CD4-positive, alpha-beta memory T cell (primary cell): ENCODE measurements at regions not wholly inside any gene's neighbourhood (a gene's known extent, or its start where the extent isn't known, plus 50 kb on each side); places are given as distances from the start of the nearest gene placed in this dataset.

ENCODE experiments used
- CTCF ChIA-PET: fragments of 350-600 bp; sonication (Branson Sonifier 250); formaldehyde crosslinking; loops from one replicate; lab custom pipeline; 2021; ENCODE audit warnings: inconsistent platforms; ENCODE audit not compliant: partially characterized antibody; lab: Charles Lee
- POLR2A ChIA-PET: fragments of 350-600 bp; sonication (Branson Sonifier 250); formaldehyde crosslinking; loops from one replicate; lab custom pipeline; 2021; ENCODE audit not compliant: partially characterized antibody; lab: Charles Lee
- DNase-seq, 5 donors: peaks; one replicate each; pipeline versions ENCODE4 v3.0.0 to v3.0.0-alpha.2; 2020 to 2022; ENCODE audit warnings: mixed read lengths in 1 of 5
- H3K27ac ChIP-seq: one replicate; pipeline ENCODE4 v1.7.0; 2013; ENCODE audit warnings: low read depth, low read length
- H3K27me3 ChIP-seq: 2 replicates; pipeline ENCODE4 v1.7.0; 2013; ENCODE audit warnings: mild to moderate bottlenecking, low read length, moderate library complexity; ENCODE audit not compliant: insufficient read depth
- H3K36me3 ChIP-seq: 2 replicates; pipeline ENCODE4 v1.7.0; 2013; ENCODE audit warnings: mild to moderate bottlenecking, low read length, moderate library complexity; ENCODE audit not compliant: insufficient read depth
- H3K4me1 ChIP-seq: 2 replicates; pipeline ENCODE4 v1.7.0; 2013; ENCODE audit warnings: mild to moderate bottlenecking, low read length, moderate library complexity; ENCODE audit not compliant: insufficient read depth
- H3K4me3 ChIP-seq, 2 donors: one replicate each; pipeline ENCODE4 v1.7.0; 2013; ENCODE audit warnings: low read length in 2 of 2, mild to moderate bottlenecking in 1 of 2
- H3K9me3 ChIP-seq, 2 donors: one replicate each; pipeline ENCODE4 v1.7.0; 2013; ENCODE audit warnings: low read length in 2 of 2, control low read depth in 1 of 2; ENCODE audit not compliant: control insufficient read depth in 1 of 2
- H3K27ac Mint-ChIP-seq, 7 donors: one replicate each; pipeline ENCODE4 v1.8.0; 2020 to 2021; ENCODE audit warnings: mixed read lengths in 7 of 7, mild to moderate bottlenecking in 6 of 7, inconsistent platforms in 3 of 7, moderate library complexity in 3 of 7
- H3K27me3 Mint-ChIP-seq, 2 donors: one replicate each; pipeline ENCODE4 v1.8.0; 2020 to 2021; ENCODE audit warnings: mixed read lengths in 2 of 2
- H3K36me3 Mint-ChIP-seq, 2 donors: one replicate each; pipeline ENCODE4 v1.8.0; 2020 to 2021; ENCODE audit warnings: mixed read lengths in 2 of 2, inconsistent platforms in 1 of 2, mild to moderate bottlenecking in 1 of 2
- H3K4me1 Mint-ChIP-seq, 4 donors: one replicate each; pipeline ENCODE4 v1.8.0; 2020 to 2021; ENCODE audit warnings: mixed read lengths in 4 of 4, mild to moderate bottlenecking in 1 of 4
- H3K4me3 Mint-ChIP-seq, 8 donors: one replicate each; pipeline ENCODE4 v1.8.0; 2020 to 2021; ENCODE audit warnings: mixed read lengths in 8 of 8, mild to moderate bottlenecking in 7 of 8, moderate library complexity in 6 of 8, inconsistent platforms in 3 of 8
- H3K9me3 Mint-ChIP-seq, 8 donors: one replicate each; pipeline ENCODE4 v1.8.0; 2020 to 2021; ENCODE audit warnings: mixed read lengths in 8 of 8, mild to moderate bottlenecking in 5 of 8, inconsistent platforms in 3 of 8, moderate library complexity in 1 of 8
- intact Hi-C: fragments of 100-400 bp; cut with micrococcal nuclease; formaldehyde crosslinking; loops from one replicate; pipeline ENCODE4 v1.15.1; 2023

GRCh38 chr9:108070861-108071260 lies 581.3 kb upstream of the KLF4 start:
- DNase-seq: no peak
- no peaks in the 10 kb centered on the region for H3K36me3 Mint-ChIP-seq
- peaks cover 0 to 11% (median 4%) of the 10 kb centered on the region in 8 donors for H3K9me3 Mint-ChIP-seq
- intact Hi-C loops: no loop called here
- H3K27ac Mint-ChIP-seq: no peak overlapping the region
- no peaks in the 10 kb centered on the region for H3K4me1 Mint-ChIP-seq
- H3K36me3 ChIP-seq: no peaks in the 10 kb centered on the region
- no peaks in the 10 kb centered on the region for H3K4me1 ChIP-seq
- ChIA-PET POLR2A (no interaction called here), CTCF (no interaction called here)
- H3K9me3 ChIP-seq: no peaks in the 10 kb centered on the region
- H3K27ac ChIP-seq: no peak overlapping the region
- no peak overlapping the region for H3K4me3 ChIP-seq
- no peaks in the 10 kb centered on the region for H3K27me3 ChIP-seq
- no peaks in the 10 kb centered on the region for H3K27me3 Mint-ChIP-seq
- H3K4me3 Mint-ChIP-seq: no peak overlapping the region

- DNase-seq: no peak
- no peaks in the 10 kb centered on the region for H3K4me1 ChIP-seq
- no peak overlapping the region for H3K4me3 Mint-ChIP-seq
- H3K36me3 Mint-ChIP-seq: no peaks in the 10 kb centered on the region
- H3K27me3 ChIP-seq: no peaks in the 10 kb centered on the region
- no peaks in the 10 kb centered on the region for H3K9me3 ChIP-seq
- no peak overlapping the region for H3K27ac ChIP-seq
- H3K9me3 Mint-ChIP-seq: peaks cover 0 to 8% (median 3%) of the 10 kb centered on the region in 8 donors
- no peak overlapping the region for H3K27ac Mint-ChIP-seq
- H3K4me3 ChIP-seq: no peak overlapping the region
- no peaks in the 10 kb centered on the region for H3K4me1 Mint-ChIP-seq
- no peaks in the 10 kb centered on the region for H3K27me3 Mint-ChIP-seq
- ChIA-PET POLR2A (no interaction called here), CTCF (no interaction called here)
- H3K36me3 ChIP-seq: no peaks in the 10 kb centered on the region
- intact Hi-C loops: no loop called here
Measured at GRCh38 chr9:108069991-108070390, 580.4 kb upstream of the KLF4 start.

GRCh38 chr9:108062680-108063079 lies 573.1 kb upstream of the KLF4 start:
- H3K4me3 Mint-ChIP-seq: no peak overlapping the region
- CTCF ChIA-PET: no interaction called here

GRCh38 chr9:108060175-108060574 lies 570.6 kb upstream of the KLF4 start:
- Mint-ChIP-seq H3K27me3 (no peaks in the 10 kb centered on the region), H3K4me3 (no peak overlapping the region), H3K9me3 (peaks cover 0 to 19% (median 6%) of the 10 kb centered on the region in 8 donors), H3K36me3 (no peaks in the 10 kb centered on the region), H3K27ac (no peak overlapping the region), H3K4me1 (no peaks in the 10 kb centered on the region)
- no peak overlapping the region for H3K4me3 ChIP-seq
- H3K27ac ChIP-seq: no peak overlapping the region
- CTCF ChIA-PET: no interaction called here
- intact Hi-C loops: no loop called here
- H3K27me3 ChIP-seq: no peaks in the 10 kb centered on the region
- H3K9me3 ChIP-seq: no peaks in the 10 kb centered on the region
- no peak for DNase-seq
- no peaks in the 10 kb centered on the region for H3K36me3 ChIP-seq
- no peaks in the 10 kb centered on the region for H3K4me1 ChIP-seq
- POLR2A ChIA-PET: no interaction called here

More at GRCh38 chr9:108062680-108063079, 573.1 kb upstream of the KLF4 start:
- no peak overlapping the region for H3K27ac Mint-ChIP-seq
- no peak overlapping the region for H3K27ac ChIP-seq
- no peaks in the 10 kb centered on the region for H3K9me3 ChIP-seq
- peaks cover 0 to 19% (median 5%) of the 10 kb centered on the region in 8 donors for H3K9me3 Mint-ChIP-seq
- H3K4me1 ChIP-seq: no peaks in the 10 kb centered on the region
- H3K27me3 Mint-ChIP-seq: no peaks in the 10 kb centered on the region
- no peak overlapping the region for H3K4me3 ChIP-seq
- no peaks in the 10 kb centered on the region for H3K36me3 ChIP-seq
- intact Hi-C loops: no loop called here
- H3K27me3 ChIP-seq: no peaks in the 10 kb centered on the region
- no peaks in the 10 kb centered on the region for H3K4me1 Mint-ChIP-seq
- DNase-seq: no peak
- POLR2A ChIA-PET: no interaction called here
- no peaks in the 10 kb centered on the region for H3K36me3 Mint-ChIP-seq

GRCh38 chr9:108058135-108058814 lies 568.7 kb upstream of the KLF4 start:
- intact Hi-C loops: no loop called here
- Mint-ChIP-seq H3K36me3 (no peaks in the 10 kb centered on the region), H3K4me3 (no peak overlapping the region), H3K9me3 (peaks cover under 1 to 11% (median 6%) of the 10 kb centered on the region in 8 donors), H3K27me3 (no peaks in the 10 kb centered on the region), H3K27ac (no peak overlapping the region), H3K4me1 (no peaks in the 10 kb centered on the region)
- POLR2A ChIA-PET: no interaction called here
- no peak overlapping the region for H3K4me3 ChIP-seq
- DNase-seq: no peak
- no peaks in the 10 kb centered on the region for H3K27me3 ChIP-seq
- CTCF ChIA-PET: no interaction called here
- H3K4me1 ChIP-seq: no peaks in the 10 kb centered on the region
- H3K27ac ChIP-seq: no peak overlapping the region
- no peaks in the 10 kb centered on the region for H3K9me3 ChIP-seq
- H3K36me3 ChIP-seq: no peaks in the 10 kb centered on the region

GRCh38 chr9:108057421-108058134 lies 568.0 kb upstream of the KLF4 start:
- intact Hi-C loops: no loop called here
- ChIA-PET POLR2A (no interaction called here), CTCF (no interaction called here)
- H3K9me3 Mint-ChIP-seq: peaks cover 0 to 16% (median 5%) of the 10 kb centered on the region in 8 donors
- H3K4me1 Mint-ChIP-seq: no peaks in the 10 kb centered on the region
- no peaks in the 10 kb centered on the region for H3K4me1 ChIP-seq
- no peaks in the 10 kb centered on the region for H3K36me3 Mint-ChIP-seq
- no peak overlapping the region for H3K27ac ChIP-seq
- H3K27me3 ChIP-seq: no peaks in the 10 kb centered on the region
- H3K27ac Mint-ChIP-seq: no peak overlapping the region
- H3K27me3 Mint-ChIP-seq: no peaks in the 10 kb centered on the region
- DNase-seq: no peak
- H3K4me3 Mint-ChIP-seq: no peak overlapping the region
- no peak overlapping the region for H3K4me3 ChIP-seq
- H3K36me3 ChIP-seq: no peaks in the 10 kb centered on the region
- no peaks in the 10 kb centered on the region for H3K9me3 ChIP-seq

GRCh38 chr9:108056805-108057386 lies 567.3 kb upstream of the KLF4 start:
- H3K27ac Mint-ChIP-seq: no peak overlapping the region
- Histone ChIP-seq H3K27ac (no peak overlapping the region), H3K9me3 (no peaks in the 10 kb centered on the region), H3K36me3 (no peaks in the 10 kb centered on the region), H3K4me1 (no peaks in the 10 kb centered on the region), H3K27me3 (no peaks in the 10 kb centered on the region), H3K4me3 (no peak overlapping the region)
- H3K27me3 Mint-ChIP-seq: no peaks in the 10 kb centered on the region
- DNase-seq: no peak
- H3K4me3 Mint-ChIP-seq: no peak overlapping the region
- POLR2A ChIA-PET: no interaction called here
- no peaks in the 10 kb centered on the region for H3K4me1 Mint-ChIP-seq
- intact Hi-C loops: no loop called here
- peaks cover 0 to 16% (median 4%) of the 10 kb centered on the region in 8 donors for H3K9me3 Mint-ChIP-seq
- CTCF ChIA-PET: no interaction called here
- H3K36me3 Mint-ChIP-seq: no peaks in the 10 kb centered on the region
